Urinary bladder (tissue), 3 donors: ENCODE measurements at regions not wholly inside any gene's neighbourhood (a gene's known extent, or its start where the extent isn't known, plus 50 kb on each side); places are given as distances from the start of the nearest gene placed in this dataset.

Experiments used
- DNase-seq: peaks from one replicate; pipeline ENCODE4 v3.0.0-alpha.2; 2015; ENCODE audit errors: extremely low spot score
- H3K27ac ChIP-seq: one replicate; pipeline ENCODE4 v1.5.1; 2013; ENCODE audit warnings: low read depth, mild to moderate bottlenecking, moderate library complexity
- H3K36me3 ChIP-seq: one replicate; pipeline ENCODE4 v1.6.1; 2013; ENCODE audit warnings: mild to moderate bottlenecking, moderate library complexity; ENCODE audit not compliant: insufficient read depth
- H3K4me1 ChIP-seq: one replicate; pipeline ENCODE4 v1.6.1; 2013; ENCODE audit warnings: mild to moderate bottlenecking, moderate library complexity; ENCODE audit not compliant: insufficient read depth
- H3K4me3 ChIP-seq: one replicate; pipeline ENCODE4 v1.5.1; 2013; ENCODE audit warnings: low read depth, low read length
- WGBS: extraction: QIAGEN DNeasy Blood & Tissue Kit; methylation state at CpG from one replicate; pipeline ENCODE4 v1.1.7; 2013; 5-methylcytosine and 5-hydroxymethylcytosine counted together
- donor health status: healthy with polysubstance abuse.
- donor health status: healthy.

- Histone ChIP-seq H3K27ac (no peak overlapping the region), H3K4me1 (peaks cover 5% of the 10 kb centered on the region), H3K4me3 (peak overlapping the region; percentile 47), H3K36me3 (no peaks in the 10 kb centered on the region)
- under 1% methylated on average over 89 of the region's 120 CpGs for WGBS
- DNase-seq = no peak
Measured at GRCh38 chr22:48575618-48576332, 1251.9 kb downstream of the BRD1 start.

DNA sequence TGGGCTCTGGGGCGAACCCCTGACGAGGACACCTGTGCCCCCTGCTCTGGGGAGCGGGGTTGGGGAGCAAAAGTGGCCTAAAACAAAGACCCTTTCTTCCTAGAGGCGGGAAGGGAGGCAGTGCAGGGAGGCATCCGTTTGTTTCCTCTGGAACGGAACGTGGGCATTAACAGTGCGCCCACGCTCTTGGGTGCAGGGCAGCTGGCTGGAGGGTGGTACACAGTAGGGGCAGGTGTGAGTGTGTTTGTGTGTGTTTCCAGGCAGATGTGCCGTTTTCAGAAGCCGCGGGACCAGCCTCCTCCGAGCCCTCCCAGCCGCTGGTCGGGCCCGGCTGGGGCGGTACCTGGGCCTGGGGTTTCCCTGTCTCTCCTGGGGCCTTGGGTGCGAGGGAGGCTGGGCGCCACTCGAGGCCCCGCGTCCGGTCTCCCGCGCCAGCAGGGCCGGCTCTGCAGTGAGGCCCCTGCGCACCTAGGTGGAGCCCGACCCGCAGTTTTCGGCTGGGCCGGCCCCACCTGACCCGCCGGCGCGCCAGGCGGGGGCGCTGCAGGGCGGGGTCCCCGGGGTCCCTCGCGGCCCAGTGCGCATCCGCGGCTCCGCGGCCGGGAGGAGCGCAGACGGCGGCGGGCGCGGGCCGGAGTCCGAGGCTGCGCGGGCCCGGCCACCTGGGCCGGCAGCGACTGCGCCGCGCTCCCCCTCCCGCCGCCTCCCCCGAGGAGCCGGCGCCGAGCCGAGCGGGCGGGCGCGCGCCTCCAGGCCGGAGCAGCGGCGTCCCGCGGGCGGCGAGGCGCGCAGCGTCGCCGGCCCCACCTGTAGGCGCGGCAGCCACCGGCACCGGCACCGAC lies 1252.7 kb downstream of the BRD1 start:
- Histone ChIP-seq H3K27ac (no peak overlapping the region), H3K36me3 (no peaks in the 10 kb centered on the region), H3K4me1 (peaks cover 5% of the 10 kb centered on the region), H3K4me3 (peak overlapping the region; percentile 47)
- no peak for DNase-seq
- 9% methylated on average over 92 of the region's 92 CpGs for WGBS

DNA sequence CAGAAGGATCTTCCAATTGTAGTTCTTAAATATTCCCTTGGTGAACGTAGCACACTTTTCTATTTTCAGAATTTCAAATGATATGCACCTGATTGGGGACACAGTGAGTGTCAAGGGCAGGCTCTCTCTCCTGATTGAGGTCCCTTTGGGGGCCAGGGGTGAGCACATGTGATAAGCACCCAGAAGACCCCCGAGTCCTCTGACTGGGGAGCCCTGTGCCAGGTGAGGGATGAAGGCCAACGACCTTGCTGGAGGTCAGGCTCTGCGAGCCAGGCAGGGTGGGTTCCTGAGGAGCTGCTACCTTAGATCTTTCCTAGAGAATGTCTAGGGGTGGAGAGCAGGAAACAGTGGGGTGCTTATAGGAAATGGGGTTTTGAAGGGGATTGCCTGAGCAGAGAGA lies 1253.9 kb downstream of the BRD1 start:
- Histone ChIP-seq H3K4me1 (peaks cover 5% of the 10 kb centered on the region), H3K27ac (no peak overlapping the region), H3K4me3 (no peak overlapping the region), H3K36me3 (no peaks in the 10 kb centered on the region)
- DNase-seq = no peak
- WGBS = 84% methylated on average over 4 of the region's 4 CpGs

GRCh38 chr22:48572951-48573350 lies 1254.7 kb downstream of the BRD1 start:
- 82% methylated on average over 4 of the region's 4 CpGs for WGBS
- DNase-seq = no peak
- Histone ChIP-seq H3K27ac (no peak overlapping the region), H3K4me1 (peaks cover 5% of the 10 kb centered on the region), H3K36me3 (no peaks in the 10 kb centered on the region), H3K4me3 (no peak overlapping the region)

- Histone ChIP-seq H3K36me3 (no peaks in the 10 kb centered on the region), H3K4me3 (no peak overlapping the region), H3K4me1 (peaks cover 3% of the 10 kb centered on the region), H3K27ac (no peak overlapping the region)
- WGBS = 90% methylated on average over 2 of the region's 2 CpGs
- no peak for DNase-seq
Measured at GRCh38 chr22:48570912-48571311, 1256.8 kb downstream of the BRD1 start.

DNA sequence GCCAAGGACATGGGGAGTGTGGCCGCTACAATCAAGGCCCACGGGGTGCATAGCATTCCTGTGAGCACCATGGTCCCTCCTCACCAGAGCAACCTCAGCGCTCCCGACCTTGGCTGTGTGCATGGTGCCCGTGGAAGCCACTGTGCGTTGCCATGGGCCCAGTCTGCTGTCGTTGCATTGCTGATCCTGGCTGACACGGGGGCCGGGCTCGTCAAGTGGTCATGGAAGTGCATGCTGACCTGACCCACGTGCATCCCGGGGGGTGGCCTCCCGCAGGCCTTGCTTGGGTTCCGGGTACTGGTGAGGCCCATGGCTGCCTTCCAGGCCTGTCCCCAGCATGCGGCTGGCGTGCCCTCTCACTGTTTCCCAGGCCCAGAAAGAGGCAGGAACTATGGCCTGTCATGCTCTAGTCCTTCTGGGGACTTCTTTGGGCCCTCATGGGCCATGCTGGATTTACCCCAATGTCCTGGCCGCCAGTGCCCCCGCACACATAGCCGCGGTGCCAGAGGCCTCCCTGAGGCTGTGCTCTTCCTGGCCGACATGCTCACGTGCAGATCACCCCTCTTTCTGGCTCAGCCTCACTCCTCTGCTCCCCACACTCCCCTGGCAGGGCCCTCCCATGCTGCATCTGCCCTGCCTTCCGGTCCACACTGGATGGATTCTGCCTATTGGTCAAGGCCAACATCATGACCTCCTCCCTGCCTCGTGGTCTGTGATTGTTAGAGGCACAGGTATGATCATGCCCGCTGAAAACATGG lies 1258.0 kb downstream of the BRD1 start:
- H3K27ac ChIP-seq = no peak overlapping the region
- no peak for DNase-seq
- H3K4me3 ChIP-seq = no peak overlapping the region
- H3K4me1 ChIP-seq = no peaks in the 10 kb centered on the region
- whole genome bisulfite sequencing = 96% methylated on average over 25 of the region's 25 CpGs
- H3K36me3 ChIP-seq = no peaks in the 10 kb centered on the region

DNA sequence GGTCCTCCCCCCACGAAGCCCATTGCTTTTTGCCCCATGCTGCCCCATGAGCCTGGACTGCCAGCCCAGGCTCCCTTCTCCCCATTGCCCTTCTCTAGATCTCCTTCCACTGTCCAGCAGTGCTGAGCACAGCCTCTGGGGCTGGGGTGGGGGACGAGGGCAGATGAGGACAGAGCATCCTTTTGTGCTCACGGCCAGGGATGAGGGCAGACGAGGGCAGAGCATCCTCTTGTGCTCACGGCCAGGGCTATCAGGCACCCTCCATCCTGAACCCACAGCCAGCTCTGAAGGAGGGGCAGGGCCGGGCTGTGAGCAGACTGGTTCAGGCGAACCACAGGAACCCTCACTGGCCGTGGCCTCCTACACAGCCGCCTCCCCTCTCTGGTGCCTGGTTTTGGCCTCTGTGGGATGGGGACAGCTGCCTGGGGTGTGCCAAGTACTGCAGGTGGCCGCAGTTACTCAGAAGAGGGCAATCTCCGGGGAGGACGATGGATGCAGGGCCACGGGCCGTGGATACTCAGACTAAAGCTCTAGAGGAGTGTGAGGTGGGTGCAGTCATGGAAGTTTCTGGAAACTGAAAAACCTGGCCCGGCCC lies 1258.8 kb downstream of the BRD1 start:
- 91% methylated on average over 15 of the region's 15 CpGs for WGBS
- Histone ChIP-seq H3K27ac (no peak overlapping the region), H3K4me1 (no peaks in the 10 kb centered on the region), H3K36me3 (no peaks in the 10 kb centered on the region), H3K4me3 (no peak overlapping the region)
- DNase-seq = no peak

GRCh38 chr22:48567213-48567975 lies 1260.3 kb downstream of the BRD1 start:
- no peaks in the 10 kb centered on the region for H3K4me1 ChIP-seq
- no peak overlapping the region for H3K4me3 ChIP-seq
- H3K27ac ChIP-seq = no peak overlapping the region
- no peaks in the 10 kb centered on the region for H3K36me3 ChIP-seq
- WGBS = 52% methylated on average over 18 of the region's 18 CpGs
- DNase-seq = no peak

DNA sequence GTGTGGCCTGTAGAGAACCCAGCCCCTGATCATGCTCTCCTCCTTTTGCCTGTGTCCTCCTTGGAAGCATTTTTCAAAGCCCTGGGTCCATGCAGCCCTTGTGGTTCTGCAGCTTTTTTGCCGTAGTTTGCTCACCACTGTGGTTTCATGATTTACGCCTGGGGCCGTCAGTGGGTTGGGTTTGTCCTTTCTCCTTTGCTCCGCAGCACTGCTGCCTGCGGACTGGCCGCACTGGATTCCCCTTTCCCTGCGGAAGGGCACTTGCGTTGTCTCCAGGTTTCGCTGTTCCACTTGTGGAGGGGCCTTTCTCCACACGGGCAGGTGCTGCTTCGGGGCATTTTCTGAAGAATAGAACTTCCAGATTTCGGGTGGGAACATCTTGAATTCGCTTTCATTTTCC lies 1260.9 kb downstream of the BRD1 start:
- Histone ChIP-seq H3K27ac (no peak overlapping the region), H3K36me3 (no peaks in the 10 kb centered on the region), H3K4me1 (no peaks in the 10 kb centered on the region), H3K4me3 (no peak overlapping the region)
- 59% methylated on average over 13 of the region's 13 CpGs for WGBS
- no peak for DNase-seq

DNA sequence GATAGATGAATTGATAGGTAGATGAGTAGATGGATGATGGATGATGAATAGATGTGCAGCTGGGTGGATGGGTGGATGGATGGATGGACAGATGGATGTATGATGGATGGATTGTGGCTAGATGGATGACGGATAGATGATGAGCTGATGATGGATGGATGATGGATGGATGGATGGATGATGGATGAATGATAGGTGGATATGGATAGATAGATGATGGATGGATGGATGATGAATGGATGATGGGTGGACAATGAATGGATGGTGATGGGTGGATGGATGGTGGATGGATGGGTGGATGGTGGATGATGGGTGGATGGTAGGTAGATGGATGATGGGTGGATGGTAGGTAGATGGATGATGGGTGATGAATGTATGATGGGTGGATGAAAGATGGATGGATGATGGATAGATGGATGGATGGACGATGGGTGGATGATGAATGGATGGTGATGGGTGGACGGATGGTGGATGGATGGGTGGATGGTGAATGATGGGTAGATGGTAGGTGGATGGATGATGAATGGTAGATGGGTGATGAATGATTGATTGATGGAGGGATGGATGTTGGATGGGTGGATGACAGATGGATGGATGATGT lies 1261.7 kb downstream of the BRD1 start:
- H3K27ac ChIP-seq = no peak overlapping the region
- H3K36me3 ChIP-seq = no peaks in the 10 kb centered on the region
- H3K4me1 ChIP-seq = no peaks in the 10 kb centered on the region
- WGBS = 94% methylated on average over 3 of the region's 3 CpGs
- H3K4me3 ChIP-seq = no peak overlapping the region
- no peak for DNase-seq

DNA sequence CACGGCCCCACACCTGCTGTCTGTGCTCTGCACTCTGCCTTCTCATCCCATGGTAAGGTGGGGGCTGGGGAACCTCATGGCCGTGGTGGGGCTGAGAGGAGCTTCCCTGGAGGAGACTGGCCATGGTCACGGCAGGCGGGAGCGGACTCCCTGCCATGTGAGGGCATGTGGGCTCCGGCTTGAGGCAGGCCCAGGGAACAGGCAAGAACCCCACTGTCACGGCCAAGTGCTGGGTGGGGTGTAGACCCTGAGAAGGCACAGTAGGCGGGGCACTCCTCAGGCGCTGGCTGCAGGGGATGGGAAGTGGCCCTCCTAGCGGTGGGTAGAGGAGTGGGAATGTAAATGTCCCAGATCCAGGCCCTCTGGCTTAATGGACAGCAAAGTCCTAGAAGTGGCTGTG lies 1262.7 kb downstream of the BRD1 start:
- H3K27ac ChIP-seq = no peak overlapping the region
- H3K4me1 ChIP-seq = no peaks in the 10 kb centered on the region
- H3K4me3 ChIP-seq = no peak overlapping the region
- 91% methylated on average over 10 of the region's 10 CpGs for WGBS
- no peak for DNase-seq
- H3K36me3 ChIP-seq = no peaks in the 10 kb centered on the region

DNA sequence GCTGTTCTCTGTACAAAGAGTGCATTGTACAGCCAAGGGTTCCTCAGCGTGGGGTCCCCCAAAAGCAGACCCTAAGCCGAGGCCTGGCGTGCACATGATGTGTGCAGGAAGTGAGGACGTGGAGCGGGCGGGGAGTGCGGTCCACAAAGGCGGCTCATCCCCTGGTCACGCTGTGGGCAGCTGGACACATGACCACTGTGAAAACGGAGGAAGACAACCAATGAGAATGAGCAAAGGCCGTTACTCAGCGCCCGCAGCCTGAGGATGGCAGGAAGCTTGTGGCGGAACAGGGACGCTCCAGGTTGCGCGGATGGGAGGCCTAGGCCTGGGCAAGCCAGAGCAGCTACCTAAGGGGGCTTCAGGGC lies 1263.7 kb downstream of the BRD1 start:
- no peak for DNase-seq
- H3K4me3 ChIP-seq = no peak overlapping the region
- H3K27ac ChIP-seq = no peak overlapping the region
- H3K36me3 ChIP-seq = no peaks in the 10 kb centered on the region
- H3K4me1 ChIP-seq = no peaks in the 10 kb centered on the region
- WGBS = 95% methylated on average over 17 of the region's 17 CpGs
